ENCODE measurements at regions not wholly inside any gene's neighbourhood (a gene's known extent, or its start where the extent isn't known, plus 50 kb on each side); places are given as distances from the start of the nearest gene placed in this dataset.

GRCh38 chr1:157226739-157227138 lies 88.5 kb upstream of the ETV3 start:
- TF ChIP-seq CTCF (IDR thresholded peaks at IDR 0.05) (no peak), POLR2AphosphoS5 (IDR thresholded peaks at IDR 0.05) (no peak)

Data from breast epithelium (tissue), 3 donors.